Tibial nerve (tissue), 4 donors: ENCODE measurements at regions not wholly inside any gene's neighbourhood (a gene's known extent, or its start where the extent isn't known, plus 50 kb on each side); places are given as distances from the start of the nearest gene placed in this dataset.

Experiments
- DNase-seq, 2 donors: peaks; one replicate each; pipeline ENCODE4 v3.0.0-alpha.2; 2019; ENCODE audit warnings: low spot score in 2 of 2
- H3K27ac ChIP-seq, 4 donors: fragments of 200-600 bp; sonication (generic) in 3 of 4; one replicate each; pipeline ENCODE4 v1.5.1; 2017 to 2019; ENCODE audit warnings: mild to moderate bottlenecking in 1 of 4
- H3K27me3 ChIP-seq, 2 donors: fragments of 200-600 bp; sonication (generic) in 1 of 2; one replicate each; pipeline versions ENCODE4 v1.5.1 to v1.6.0; 2017 to 2019
- H3K36me3 ChIP-seq, 3 donors: fragments of 200-600 bp; sonication (generic); one replicate each; pipeline ENCODE4 v1.5.1; 2018 to 2019
- H3K4me1 ChIP-seq, 4 donors: fragments of 200-600 bp; sonication (generic) in 3 of 4; one replicate each; pipeline ENCODE4 v1.5.1; 2017 to 2019
- H3K4me3 ChIP-seq, 4 donors: fragments of 200-600 bp; sonication (generic) in 3 of 4; one replicate each; pipeline ENCODE4 v1.5.1; 2017 to 2019; ENCODE audit warnings: mild to moderate bottlenecking in 1 of 4, moderate library complexity in 1 of 4
- H3K9me3 ChIP-seq, 4 donors: fragments of 200-600 bp; sonication (generic) in 3 of 4; one replicate each; pipeline ENCODE4 v1.5.1; 2017 to 2019
- CTCF ChIP-seq, 5 experiments: fragments of 200-600 bp in 3 of 5; fragments of 450-650 bp in 2 of 5; sonication (generic) in 3 of 5; IDR thresholded peaks; one replicate each; pipeline ENCODE4 v1.5.1; 2016 to 2019; ENCODE audit warnings: antibody characterized with exemption in 5 of 5, mild to moderate bottlenecking in 3 of 5, moderate library complexity in 2 of 5
- EP300 ChIP-seq, 2 donors: sonication (generic); formaldehyde crosslinking; IDR thresholded peaks; one replicate each; pipeline ENCODE4 v1.6.1; 2017; ENCODE audit warnings: antibody characterized with exemption in 2 of 2, mild to moderate bottlenecking in 1 of 2
- POLR2A ChIP-seq, 2 donors: fragments of 450-650 bp; IDR thresholded peaks; one replicate each; pipeline ENCODE4 v1.6.1; 2017; ENCODE audit warnings: antibody characterized with exemption in 2 of 2, mild to moderate bottlenecking in 2 of 2, moderate library complexity in 2 of 2
- WGBS, 2 donors: methylation state at CpG; one replicate each; pipeline ENCODE4 v1.1.5; 2018; 5-methylcytosine and 5-hydroxymethylcytosine counted together

DNA sequence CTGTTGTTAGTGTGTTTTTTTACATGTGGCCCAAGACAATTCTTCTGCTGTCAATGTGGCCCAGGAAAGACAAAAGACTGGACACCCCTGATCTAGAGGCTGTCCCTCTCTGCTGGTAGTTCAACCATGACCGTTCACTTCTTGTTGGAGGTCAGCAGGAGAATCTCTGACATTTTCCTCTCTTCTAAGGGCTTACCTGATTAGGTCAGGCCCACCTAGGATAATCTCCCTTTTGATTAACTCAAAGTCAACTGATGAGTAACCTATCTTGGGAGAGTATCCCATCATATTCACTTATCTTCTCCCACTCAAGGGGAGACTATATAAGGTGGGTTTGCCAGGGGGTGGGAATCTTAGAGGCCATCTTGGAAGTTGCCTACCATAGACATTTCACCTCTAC is 135.2 kb downstream of the BUB3 start:
- peaks cover 0 to 3% (median 0%) of the 10 kb centered on the region in 3 donors for H3K36me3 ChIP-seq
- no peaks in the 10 kb centered on the region for H3K27me3 ChIP-seq
- TF ChIP-seq CTCF (IDR thresholded peaks at IDR 0.05), result no peak
- TF ChIP-seq POLR2A (IDR thresholded peaks at IDR 0.05), result no peak
- TF ChIP-seq EP300 (IDR thresholded peaks at IDR 0.05), result no peak
- 84 to 94% methylated on average over 1 of the region's 1 CpG for WGBS, 2 donors
- DNase-seq, result no peak
- H3K9me3 ChIP-seq, result peaks cover 0 to 13% (median 0%) of the 10 kb centered on the region in 4 donors
- no peak overlapping the region for H3K4me3 ChIP-seq
- H3K4me1 ChIP-seq, result no peaks in the 10 kb centered on the region
- H3K27ac ChIP-seq, result no peak overlapping the region

DNA sequence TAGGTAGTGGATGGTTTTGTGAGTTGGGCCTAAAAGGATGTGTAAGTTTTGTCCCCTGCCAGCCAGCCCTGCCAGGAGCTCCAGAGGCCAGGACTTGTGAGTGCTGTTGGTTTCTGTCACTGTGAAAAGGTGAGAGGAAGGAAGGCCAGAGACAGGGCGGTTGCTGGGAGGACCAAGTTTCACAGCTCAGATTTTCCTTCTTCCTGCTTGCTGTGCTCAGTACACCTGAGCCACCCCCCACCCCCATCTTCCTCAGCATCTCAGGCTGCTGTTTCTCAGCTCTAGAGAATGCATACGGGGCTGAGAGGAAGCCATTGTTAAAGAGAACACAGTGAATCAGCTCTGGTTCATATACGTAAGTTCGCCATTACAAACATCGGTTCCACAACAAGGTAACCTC is 139.9 kb downstream of the BUB3 start:
- peaks cover 0 to 12% (median 0%) of the 10 kb centered on the region in 4 donors for H3K9me3 ChIP-seq
- no peak overlapping the region for H3K4me3 ChIP-seq
- no peak for TF ChIP-seq CTCF (IDR thresholded peaks at IDR 0.05)
- no peak for TF ChIP-seq POLR2A (IDR thresholded peaks at IDR 0.05)
- no peak for TF ChIP-seq EP300 (IDR thresholded peaks at IDR 0.05)
- H3K36me3 ChIP-seq, result no peaks in the 10 kb centered on the region
- no peaks in the 10 kb centered on the region for H3K4me1 ChIP-seq
- DNase-seq, result no peak
- no peak overlapping the region for H3K27ac ChIP-seq
- H3K27me3 ChIP-seq, result no peaks in the 10 kb centered on the region
- WGBS, 2 donors, result 78 to 90% methylated on average over 5 of the region's 5 CpGs

DNA sequence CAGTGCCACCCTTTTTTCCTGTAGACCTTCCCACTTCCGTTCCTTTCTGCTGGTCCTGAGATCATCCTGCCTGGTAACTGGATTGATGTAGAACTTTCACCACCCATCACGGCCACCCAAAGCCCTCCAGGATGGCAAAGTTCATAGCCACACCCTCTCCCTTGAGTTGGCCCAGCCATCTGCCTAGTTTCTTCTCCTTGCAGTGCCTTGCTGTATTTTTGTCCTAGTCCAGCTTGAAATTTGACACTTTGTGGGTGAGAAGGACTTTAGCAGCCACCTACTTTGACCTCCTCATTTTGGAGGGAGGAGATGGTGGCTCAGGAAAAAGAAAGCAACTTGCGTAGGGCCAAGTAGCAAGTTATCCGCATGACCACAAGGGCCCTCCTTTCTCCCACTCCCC is 140.7 kb downstream of the BUB3 start:
- Histone ChIP-seq H3K27me3 (no peaks in the 10 kb centered on the region), H3K27ac (no peak overlapping the region), H3K9me3 (peaks cover 0 to 4% (median 0%) of the 10 kb centered on the region in 4 donors), H3K4me1 (no peaks in the 10 kb centered on the region), H3K36me3 (no peaks in the 10 kb centered on the region), H3K4me3 (no peak overlapping the region)
- WGBS, 2 donors, result 81 to 92% methylated on average over 4 of the region's 4 CpGs
- no peak for DNase-seq
- no peak for TF ChIP-seq POLR2A (IDR thresholded peaks at IDR 0.05)
- no peak for TF ChIP-seq CTCF (IDR thresholded peaks at IDR 0.05)
- no peak for TF ChIP-seq EP300 (IDR thresholded peaks at IDR 0.05)

GRCh38 chr10:123295644-123296043 is 141.4 kb downstream of the BUB3 start:
- 100% methylated on average over 1 of the region's 1 CpG for WGBS, 2 donors
- Histone ChIP-seq H3K9me3 (no peaks in the 10 kb centered on the region), H3K27me3 (no peaks in the 10 kb centered on the region), H3K27ac (no peak overlapping the region), H3K36me3 (no peaks in the 10 kb centered on the region), H3K4me3 (no peak overlapping the region), H3K4me1 (no peaks in the 10 kb centered on the region)
- no peak for DNase-seq
- no peak for TF ChIP-seq EP300 (IDR thresholded peaks at IDR 0.05)
- TF ChIP-seq CTCF (IDR thresholded peaks at IDR 0.05), result no peak
- TF ChIP-seq POLR2A (IDR thresholded peaks at IDR 0.05), result no peak

DNA sequence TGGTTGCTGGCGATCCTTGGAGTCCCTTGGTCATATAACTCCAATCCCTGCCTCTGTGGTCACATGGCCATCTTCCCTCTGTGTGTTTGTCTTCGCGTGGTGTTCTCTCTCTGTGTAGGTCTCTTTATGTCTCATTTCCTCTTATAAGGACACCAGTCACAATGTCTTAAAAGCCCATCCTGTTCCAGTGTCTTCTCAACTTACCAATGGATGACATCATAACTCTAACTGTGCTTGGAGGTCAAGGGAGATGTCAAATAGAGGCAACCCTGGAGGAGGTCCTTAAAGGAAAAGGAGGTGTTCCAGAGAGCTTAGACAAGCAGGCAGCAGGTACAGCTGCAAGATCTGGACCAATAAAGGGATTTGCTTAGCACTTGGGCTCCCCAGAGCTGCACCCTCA is 143.0 kb downstream of the BUB3 start:
- Histone ChIP-seq H3K27ac (no peak overlapping the region), H3K27me3 (no peaks in the 10 kb centered on the region), H3K9me3 (no peaks in the 10 kb centered on the region), H3K4me1 (no peaks in the 10 kb centered on the region), H3K36me3 (no peaks in the 10 kb centered on the region), H3K4me3 (no peak overlapping the region)
- 66 to 73% methylated on average over 3 of the region's 3 CpGs for WGBS, 2 donors
- no peak for DNase-seq
- TF ChIP-seq EP300 (IDR thresholded peaks at IDR 0.05), result no peak
- no peak for TF ChIP-seq CTCF (IDR thresholded peaks at IDR 0.05)
- no peak for TF ChIP-seq POLR2A (IDR thresholded peaks at IDR 0.05)
